Smooth muscle cell (in vitro differentiated cells): ENCODE measurements at regions not wholly inside any gene's neighbourhood (a gene's known extent, or its start where the extent isn't known, plus 50 kb on each side); places are given as distances from the start of the nearest gene placed in this dataset.
A peak's percentile ranks its signal among the peaks of the same experiment; 100 is the strongest.

Experiments
- DNase-seq: peaks from one replicate; lab custom pipeline; 2025; ENCODE audit not compliant: unreplicated experiment; lab: John Stamatoyannopoulos, UW
- H2AFZ ChIP-seq: fragments of 200-600 bp; sonication (generic); 2 replicates; pipeline ENCODE4 v1.6.0; 2016; ENCODE audit warnings: antibody characterized with exemption, low read depth, mild to moderate bottlenecking
- H3F3A ChIP-seq: fragments of 200-600 bp; sonication (generic); 2 replicates; pipeline ENCODE4 v1.6.0; 2017; ENCODE audit warnings: antibody characterized with exemption, low read depth
- H3K27ac ChIP-seq: fragments of 200-600 bp; sonication (generic); 2 replicates; pipeline ENCODE4 v1.5.1; 2016; ENCODE audit warnings: low read depth, mild to moderate bottlenecking
- H3K27me3 ChIP-seq: fragments of 200-600 bp; sonication (generic); 2 replicates; pipeline ENCODE4 v1.6.1; 2016; ENCODE audit warnings: low read depth, mild to moderate bottlenecking
- H3K36me3 ChIP-seq: fragments of 200-600 bp; sonication (generic); 2 replicates; pipeline ENCODE4 v1.5.1; 2016; ENCODE audit warnings: low read depth
- H3K4me1 ChIP-seq: fragments of 200-600 bp; sonication (generic); 2 replicates; pipeline ENCODE4 v1.5.1; 2016; ENCODE audit warnings: low read depth
- H3K4me2 ChIP-seq: fragments of 200-600 bp; sonication (generic); 2 replicates; pipeline ENCODE4 v1.6.0; 2016; ENCODE audit warnings: mild to moderate bottlenecking
- H3K4me3 ChIP-seq: fragments of 200-600 bp; sonication (generic); 2 replicates; pipeline ENCODE4 v1.5.1; 2016; ENCODE audit warnings: mild to moderate bottlenecking
- H3K79me2 ChIP-seq: fragments of 200-600 bp; sonication (generic); 2 replicates; pipeline ENCODE4 v1.6.0; 2016; ENCODE audit warnings: low read depth, mild to moderate bottlenecking
- H3K9ac ChIP-seq: fragments of 200-600 bp; sonication (generic); 2 replicates; pipeline ENCODE4 v1.6.0; 2016; ENCODE audit warnings: low read depth
- H3K9me3 ChIP-seq: fragments of 200-600 bp; sonication (generic); replicated peaks from 2 replicates; pipeline ENCODE4 v1.5.1; 2016; ENCODE audit warnings: low read depth
- H4K20me1 ChIP-seq: fragments of 200-600 bp; sonication (generic); 2 replicates; pipeline ENCODE4 v1.6.0; 2016; ENCODE audit warnings: low read depth
- WGBS: methylation state at CpG from one replicate; pipeline ENCODE4 v1.1.7; 2016; ENCODE audit warnings: low lambda C conversion rate; 5-methylcytosine and 5-hydroxymethylcytosine counted together
- TF ChIP-seq, protein P1 (sequence below): fragments of 200-600 bp; sonication (generic); IDR thresholded peaks from 2 replicates; pipeline ENCODE4 v1.5.1; 2017; ENCODE audit warnings: borderline replicate concordance, mild to moderate bottlenecking, antibody characterized with exemption; ENCODE audit not compliant: insufficient read depth, poor library complexity, severe bottlenecking

DNA sequence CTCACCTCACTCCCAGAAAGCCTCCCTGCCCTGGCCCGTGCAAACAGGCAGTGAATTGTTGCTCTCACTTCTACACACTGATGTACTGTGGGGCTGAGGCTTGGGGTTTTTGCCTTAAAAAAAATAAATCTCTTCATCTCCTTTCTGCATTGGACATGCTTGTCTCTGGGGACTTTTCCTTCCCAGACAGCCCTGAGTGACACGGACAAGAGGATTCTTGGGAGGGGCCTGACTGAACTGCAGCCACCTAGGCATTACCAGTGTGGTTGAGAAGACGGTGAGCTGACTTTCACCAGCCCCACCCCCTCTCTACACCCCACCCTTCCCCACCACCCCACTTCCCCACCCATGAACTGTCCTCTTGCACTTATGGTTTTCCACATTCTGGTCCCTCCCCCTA lies 51.6 kb upstream of the PARP11 start:
- Histone ChIP-seq H3K4me3 (no peak overlapping the region), H3K4me1 (peaks cover 20% of the 10 kb centered on the region), H3K36me3 (no peaks in the 10 kb centered on the region), H3K4me2 (no peak overlapping the region), H2AFZ (no peak overlapping the region), H3F3A (peaks cover 12% of the 10 kb centered on the region), H3K9me3 (no peaks in the 10 kb centered on the region), H3K9ac (no peak overlapping the region), H3K27ac (no peak overlapping the region), H4K20me1 (no peaks in the 10 kb centered on the region), H3K79me2 (no peaks in the 10 kb centered on the region), H3K27me3 (no peaks in the 10 kb centered on the region)
- no peak for DNase-seq
- 81% methylated on average over 3 of the region's 3 CpGs for WGBS
- TF ChIP-seq, protein P1, sequence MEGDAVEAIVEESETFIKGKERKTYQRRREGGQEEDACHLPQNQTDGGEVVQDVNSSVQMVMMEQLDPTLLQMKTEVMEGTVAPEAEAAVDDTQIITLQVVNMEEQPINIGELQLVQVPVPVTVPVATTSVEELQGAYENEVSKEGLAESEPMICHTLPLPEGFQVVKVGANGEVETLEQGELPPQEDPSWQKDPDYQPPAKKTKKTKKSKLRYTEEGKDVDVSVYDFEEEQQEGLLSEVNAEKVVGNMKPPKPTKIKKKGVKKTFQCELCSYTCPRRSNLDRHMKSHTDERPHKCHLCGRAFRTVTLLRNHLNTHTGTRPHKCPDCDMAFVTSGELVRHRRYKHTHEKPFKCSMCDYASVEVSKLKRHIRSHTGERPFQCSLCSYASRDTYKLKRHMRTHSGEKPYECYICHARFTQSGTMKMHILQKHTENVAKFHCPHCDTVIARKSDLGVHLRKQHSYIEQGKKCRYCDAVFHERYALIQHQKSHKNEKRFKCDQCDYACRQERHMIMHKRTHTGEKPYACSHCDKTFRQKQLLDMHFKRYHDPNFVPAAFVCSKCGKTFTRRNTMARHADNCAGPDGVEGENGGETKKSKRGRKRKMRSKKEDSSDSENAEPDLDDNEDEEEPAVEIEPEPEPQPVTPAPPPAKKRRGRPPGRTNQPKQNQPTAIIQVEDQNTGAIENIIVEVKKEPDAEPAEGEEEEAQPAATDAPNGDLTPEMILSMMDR: no peak

- Histone ChIP-seq H2AFZ (peak overlapping the region; percentile 52), H3K36me3 (no peaks in the 10 kb centered on the region), H3K9me3 (no peaks in the 10 kb centered on the region), H3K4me1 (peaks cover 6% of the 10 kb centered on the region), H3K4me3 (no peak overlapping the region), H4K20me1 (no peaks in the 10 kb centered on the region), H3K27ac (no peak overlapping the region), H3K9ac (no peak overlapping the region), H3K4me2 (no peak overlapping the region), H3K79me2 (no peaks in the 10 kb centered on the region), H3K27me3 (no peaks in the 10 kb centered on the region), H3F3A (peaks cover 4% of the 10 kb centered on the region)
- WGBS: 69% methylated on average over 3 of the region's 3 CpGs
- TF ChIP-seq, protein P1: no peak
- DNase-seq: no peak
Observed at GRCh38 chr12:3923021-3923420, 49.8 kb upstream of the PARP11 start.
